WERI-Rb-1 (cell line): ENCODE measurements at regions not wholly inside any gene's neighbourhood (a gene's known extent, or its start where the extent isn't known, plus 50 kb on each side); places are given as distances from the start of the nearest gene placed in this dataset.

Experiments
- DNase-seq: peaks from one replicate; pipeline ENCODE4 v3.0.0-alpha.2; 2020
- H3K27ac ChIP-seq: fragments of 250-450 bp; sonication (Bioruptor Pico); 2 replicates; pipeline ENCODE4 v1.5.1; 2020; ENCODE audit warnings: mild to moderate bottlenecking, moderate library complexity
- H3K27me3 ChIP-seq: fragments of 250-450 bp; sonication (Bioruptor Pico); 2 replicates; pipeline ENCODE4 v1.5.1; 2021; ENCODE audit warnings: mild to moderate bottlenecking, low read depth, moderate library complexity; ENCODE audit not compliant: insufficient read depth, severe bottlenecking
- H3K36me3 ChIP-seq: fragments of 250-450 bp; sonication (Bioruptor Pico); 2 replicates; pipeline ENCODE4 v1.5.1; 2020; ENCODE audit warnings: mild to moderate bottlenecking, moderate library complexity
- H3K4me3 ChIP-seq: 2 replicates; pipeline ENCODE4 v1.5.1; 2011; ENCODE audit warnings: low read depth, mild to moderate bottlenecking, control low read depth, low read length
- H3K9me3 ChIP-seq: fragments of 250-450 bp; sonication (Bioruptor Pico); 2 replicates; pipeline ENCODE4 v1.5.1; 2021; ENCODE audit warnings: mild to moderate bottlenecking, moderate library complexity; ENCODE audit not compliant: severe bottlenecking
- TF ChIP-seq, protein P1 (sequence below): IDR thresholded peaks from 2 replicates; pipeline ENCODE4 v1.5.1; 2011; ENCODE audit warnings: low read depth, mild to moderate bottlenecking, control low read depth, inconsistent platforms, low read length

DNA sequence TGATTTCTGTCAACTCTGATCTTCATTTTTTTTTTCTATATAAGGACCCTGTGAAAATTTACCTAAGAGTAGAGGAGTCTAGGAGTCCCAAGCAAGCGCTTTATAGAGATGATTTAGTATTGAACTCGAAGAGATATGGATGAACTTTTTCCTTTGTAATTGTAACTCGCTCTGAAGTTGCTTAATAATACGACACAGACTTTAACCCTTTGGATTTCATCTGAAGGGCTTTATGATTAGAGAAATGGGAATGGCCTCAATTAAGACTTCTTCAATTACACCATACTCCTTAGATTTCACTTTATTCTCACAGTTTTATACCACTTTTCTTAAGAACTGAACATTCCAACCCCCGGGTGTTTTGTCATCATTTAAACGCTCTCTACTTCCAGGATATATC, 647.7 kb downstream of the HTR1A start:
- Histone ChIP-seq H3K36me3 (no peaks in the 10 kb centered on the region), H3K27ac (no peak overlapping the region), H3K27me3 (no peaks in the 10 kb centered on the region), H3K4me3 (no peak overlapping the region), H3K9me3 (no peaks in the 10 kb centered on the region)
- DNase-seq = no peak
- TF ChIP-seq, protein P1, sequence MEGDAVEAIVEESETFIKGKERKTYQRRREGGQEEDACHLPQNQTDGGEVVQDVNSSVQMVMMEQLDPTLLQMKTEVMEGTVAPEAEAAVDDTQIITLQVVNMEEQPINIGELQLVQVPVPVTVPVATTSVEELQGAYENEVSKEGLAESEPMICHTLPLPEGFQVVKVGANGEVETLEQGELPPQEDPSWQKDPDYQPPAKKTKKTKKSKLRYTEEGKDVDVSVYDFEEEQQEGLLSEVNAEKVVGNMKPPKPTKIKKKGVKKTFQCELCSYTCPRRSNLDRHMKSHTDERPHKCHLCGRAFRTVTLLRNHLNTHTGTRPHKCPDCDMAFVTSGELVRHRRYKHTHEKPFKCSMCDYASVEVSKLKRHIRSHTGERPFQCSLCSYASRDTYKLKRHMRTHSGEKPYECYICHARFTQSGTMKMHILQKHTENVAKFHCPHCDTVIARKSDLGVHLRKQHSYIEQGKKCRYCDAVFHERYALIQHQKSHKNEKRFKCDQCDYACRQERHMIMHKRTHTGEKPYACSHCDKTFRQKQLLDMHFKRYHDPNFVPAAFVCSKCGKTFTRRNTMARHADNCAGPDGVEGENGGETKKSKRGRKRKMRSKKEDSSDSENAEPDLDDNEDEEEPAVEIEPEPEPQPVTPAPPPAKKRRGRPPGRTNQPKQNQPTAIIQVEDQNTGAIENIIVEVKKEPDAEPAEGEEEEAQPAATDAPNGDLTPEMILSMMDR = no peak

DNA sequence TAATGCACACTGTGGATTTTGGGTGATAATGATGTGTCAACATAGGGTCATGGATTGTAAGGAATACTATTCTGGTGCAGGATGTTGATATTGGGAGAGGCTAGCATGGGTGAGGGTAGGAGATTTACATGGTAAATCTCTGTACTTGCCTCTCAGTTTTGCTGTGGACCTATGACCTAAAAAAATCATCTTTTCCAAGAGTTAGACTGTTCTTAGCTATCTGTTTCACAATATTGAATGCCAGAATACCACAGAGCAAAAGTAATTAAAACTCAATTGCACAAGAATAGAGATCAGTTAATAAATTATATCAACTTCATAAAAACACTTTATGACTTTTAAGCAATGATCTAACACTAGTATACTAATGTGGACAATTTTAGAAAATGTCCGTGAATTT, 651.6 kb downstream of the HTR1A start:
- H3K36me3 ChIP-seq = no peaks in the 10 kb centered on the region
- no peaks in the 10 kb centered on the region for H3K27me3 ChIP-seq
- no peak overlapping the region for H3K27ac ChIP-seq
- DNase-seq = no peak
- TF ChIP-seq, protein P1 = no peak
- H3K4me3 ChIP-seq = no peak overlapping the region
- H3K9me3 ChIP-seq = no peaks in the 10 kb centered on the region

DNA sequence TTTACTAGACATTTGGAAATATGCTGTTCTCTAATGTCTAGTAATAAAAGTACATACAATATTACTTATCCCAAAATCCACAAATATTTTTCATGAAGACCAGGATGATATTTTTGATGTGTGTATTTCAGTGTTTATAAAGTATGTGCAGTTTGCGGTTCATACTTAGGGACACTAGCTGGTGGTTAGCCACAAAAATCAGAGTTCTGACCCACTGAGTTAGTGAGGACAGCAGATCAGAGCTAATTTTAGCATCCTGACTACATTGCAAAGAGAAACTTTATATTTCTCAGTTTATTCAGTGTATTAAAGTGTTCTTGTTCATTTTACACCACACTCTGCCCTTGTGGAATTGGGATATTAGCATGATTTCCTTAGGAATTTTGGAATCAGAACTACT, 655.3 kb downstream of the HTR1A start:
- Histone ChIP-seq H3K4me3 (no peak overlapping the region), H3K27ac (no peak overlapping the region), H3K27me3 (no peaks in the 10 kb centered on the region), H3K9me3 (no peaks in the 10 kb centered on the region), H3K36me3 (no peaks in the 10 kb centered on the region)
- TF ChIP-seq, protein P1 = no peak
- DNase-seq = no peak

DNA sequence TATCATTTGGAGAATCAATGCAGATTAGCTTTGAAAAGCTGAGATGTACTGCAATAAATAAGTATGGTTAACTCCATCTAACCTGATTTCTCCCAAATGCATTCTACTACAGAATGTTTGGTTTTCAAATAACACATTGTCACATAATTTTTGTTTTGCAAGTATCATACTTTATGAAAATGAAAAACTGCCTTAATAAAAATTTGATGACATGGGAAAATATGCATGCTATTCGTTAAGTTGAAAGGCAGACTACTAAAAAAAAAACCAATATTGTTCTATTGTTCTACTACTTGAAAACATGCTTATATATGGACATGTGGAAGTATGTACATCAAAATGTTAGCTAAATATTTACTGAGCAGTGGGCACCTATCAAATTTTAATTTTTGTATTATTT, 668.9 kb downstream of the HTR1A start:
- DNase-seq = no peak
- H3K27me3 ChIP-seq = no peaks in the 10 kb centered on the region
- H3K36me3 ChIP-seq = no peaks in the 10 kb centered on the region
- TF ChIP-seq, protein P1 = no peak
- H3K4me3 ChIP-seq = no peak overlapping the region
- no peaks in the 10 kb centered on the region for H3K9me3 ChIP-seq
- no peak overlapping the region for H3K27ac ChIP-seq

DNA sequence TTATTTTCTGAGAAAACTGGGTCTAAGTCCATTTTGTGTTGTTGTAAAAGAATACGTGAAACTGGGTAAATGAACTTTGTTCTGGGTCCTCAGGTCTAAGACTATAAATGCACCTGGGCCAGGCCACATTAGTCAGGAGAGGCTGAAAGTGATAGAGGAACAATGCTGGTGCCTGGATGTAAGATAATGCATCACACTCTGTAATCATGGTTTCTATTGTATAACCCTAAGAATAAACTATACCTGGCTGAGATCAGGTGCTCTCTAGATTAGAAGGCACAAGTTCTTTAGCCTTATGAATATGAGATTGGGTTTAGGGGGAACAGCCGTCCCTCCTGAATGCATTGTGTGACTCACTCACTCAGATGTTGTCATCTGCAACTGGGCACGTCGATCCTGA, 675.5 kb downstream of the HTR1A start:
- Histone ChIP-seq H3K27me3 (no peaks in the 10 kb centered on the region), H3K4me3 (no peak overlapping the region), H3K27ac (no peak overlapping the region), H3K9me3 (no peaks in the 10 kb centered on the region), H3K36me3 (no peaks in the 10 kb centered on the region)
- TF ChIP-seq, protein P1 = no peak
- no peak for DNase-seq

DNA sequence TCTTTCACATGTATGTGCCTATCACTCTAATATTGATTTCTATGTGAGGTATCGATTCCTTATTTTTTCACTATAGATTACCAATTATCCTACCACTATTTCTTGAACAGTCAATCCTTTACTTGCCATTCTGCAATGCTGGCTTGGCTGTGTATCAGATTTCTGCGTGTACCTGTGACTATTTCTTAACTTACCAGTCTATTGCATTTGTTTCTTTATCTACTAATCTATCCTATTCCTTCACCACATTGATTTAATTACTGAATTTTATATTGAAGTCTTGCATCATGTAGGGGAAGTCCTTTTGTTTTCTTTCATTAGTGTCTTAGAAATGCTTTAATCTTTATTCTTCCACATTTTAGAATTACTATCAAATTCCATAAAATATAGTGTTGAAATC, 684.8 kb downstream of the LRRC70 start:
- no peak overlapping the region for H3K27ac ChIP-seq

More for the DNA sequence above, 684.8 kb downstream of the LRRC70 start:
- DNase-seq = no peak
- no peak overlapping the region for H3K4me3 ChIP-seq
- TF ChIP-seq, protein P1 = no peak
- H3K36me3 ChIP-seq = no peaks in the 10 kb centered on the region
- H3K27me3 ChIP-seq = no peaks in the 10 kb centered on the region
- no peaks in the 10 kb centered on the region for H3K9me3 ChIP-seq
